Stimulated activated CD8-positive, alpha-beta memory T cell treated with anti-CD3 and anti-CD28 coated beads, Interleukin-12 subunit alpha, Interleukin-12 subunit beta, amount 100 ng/mL, for 24 hours (primary cell): ENCODE measurements at regions not wholly inside any gene's neighbourhood (a gene's known extent, or its start where the extent isn't known, plus 50 kb on each side); places are given as distances from the start of the nearest gene placed in this dataset.

Experiments
- DNase-seq: peaks from one replicate; pipeline ENCODE4 v3.0.0-alpha.2; 2020; ENCODE audit errors: extremely low read depth

DNA sequence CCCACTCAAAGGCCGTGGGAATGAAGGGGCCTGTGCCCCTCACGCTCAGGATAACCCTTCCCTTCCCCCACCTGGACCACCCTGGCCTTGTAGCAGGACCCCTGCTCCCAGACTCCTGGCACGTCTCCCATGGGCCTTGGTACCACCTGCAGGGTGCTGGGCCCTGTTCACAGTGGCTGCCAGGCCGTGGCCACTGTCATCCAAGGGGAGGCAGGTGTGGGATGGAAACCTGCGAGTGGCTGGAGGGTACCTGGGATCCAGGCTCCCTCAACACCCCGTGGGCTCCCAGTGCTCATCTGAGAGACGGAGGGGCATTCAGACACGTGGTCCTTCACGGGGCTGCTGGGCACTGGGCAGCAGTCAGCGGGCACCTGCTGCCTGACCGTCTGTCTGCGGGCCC lies 75.6 kb upstream of the CIBAR2 start:
- DNase-seq: no peak

DNA sequence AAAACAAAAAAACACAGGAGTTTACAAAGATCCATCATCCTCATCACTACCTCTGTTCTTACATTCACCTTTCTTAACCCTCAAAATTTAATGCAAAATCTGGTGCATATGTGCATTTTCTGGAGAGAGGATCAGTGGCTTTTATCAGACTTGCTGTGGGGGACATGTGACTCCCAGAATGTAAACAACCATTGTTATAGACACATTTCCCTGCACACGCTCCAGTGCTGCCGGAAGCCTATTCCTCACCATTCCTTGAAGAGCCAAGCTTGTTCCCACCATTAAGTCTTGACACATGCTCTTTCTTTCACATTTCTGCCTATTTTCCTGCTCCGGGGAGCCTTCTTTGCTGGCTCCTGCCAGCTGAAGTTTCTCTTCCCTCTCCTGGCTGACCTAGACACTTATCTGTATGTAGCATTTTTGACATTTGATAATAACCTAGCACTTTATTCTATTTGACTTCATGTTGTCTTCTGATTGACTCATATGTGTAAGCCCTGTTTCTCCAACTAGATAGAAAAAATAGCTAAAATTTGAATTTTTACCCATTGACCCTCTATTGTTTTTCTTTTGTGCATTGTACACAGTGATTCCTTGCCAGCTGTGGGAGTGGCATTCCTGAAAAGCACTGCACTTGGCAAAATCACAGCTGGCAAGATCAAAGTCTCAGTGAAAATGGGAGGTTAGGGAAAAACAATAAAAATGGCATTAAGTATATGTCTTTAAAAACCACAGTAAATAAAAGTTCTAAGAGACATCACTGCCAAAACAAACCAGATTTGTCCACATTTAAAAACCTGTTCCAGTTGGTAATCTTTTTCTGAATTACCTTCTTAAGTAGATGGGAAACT lies 76.8 kb upstream of the CIBAR2 start:
- no peak for DNase-seq

DNA sequence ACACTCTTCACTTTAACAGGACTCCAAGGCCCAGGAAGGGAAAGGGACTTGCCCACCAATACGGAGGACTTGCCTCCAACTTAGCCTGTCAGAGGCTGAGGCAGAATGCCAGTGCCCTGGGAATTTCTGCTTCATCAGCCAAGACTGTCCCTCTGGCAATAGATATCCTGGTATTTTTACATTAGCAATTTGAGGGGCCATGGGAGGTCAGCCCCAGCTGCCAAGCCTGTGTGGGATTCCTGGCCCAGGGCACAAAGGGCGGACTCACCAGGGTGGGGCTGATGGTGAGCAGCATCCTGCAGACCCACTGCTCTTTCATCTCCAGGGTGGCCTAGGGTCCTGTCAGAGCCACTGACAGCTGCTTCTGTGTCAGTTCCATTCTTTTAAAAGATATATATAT lies 78.3 kb upstream of the CIBAR2 start:
- DNase-seq: no peak

DNA sequence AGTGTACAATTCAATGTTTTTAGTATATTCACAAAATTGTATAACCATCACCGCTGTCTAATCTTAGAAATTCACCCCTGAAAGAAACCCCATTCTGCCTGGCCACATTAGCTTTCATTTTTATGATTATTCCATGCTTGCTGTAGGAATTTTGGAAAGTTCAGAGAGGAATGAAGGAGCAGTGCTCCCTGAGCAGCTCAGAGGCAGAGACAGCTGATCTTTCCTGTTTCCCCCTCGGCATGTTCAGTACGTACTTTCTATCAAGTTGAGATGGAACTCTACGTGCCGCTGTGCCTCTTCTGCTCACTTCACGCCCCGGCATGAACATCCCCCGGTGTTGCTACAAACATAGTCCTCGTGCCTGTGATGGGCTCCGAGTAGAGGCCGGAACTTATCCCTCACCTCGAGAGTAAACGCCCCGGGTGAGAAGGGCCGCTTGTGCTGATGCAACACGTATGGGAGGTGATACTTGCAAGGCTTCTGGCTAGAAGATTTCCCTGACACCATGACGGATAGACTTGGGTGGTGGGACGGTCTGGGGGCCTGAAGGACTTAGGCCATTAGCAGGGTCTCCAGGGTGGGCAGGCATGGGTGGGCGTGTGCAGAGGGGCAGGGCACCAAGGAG lies 79.2 kb upstream of the CIBAR2 start:
- DNase-seq: no peak

GRCh38 chr16:85192238-85193114 lies 80.2 kb upstream of the CIBAR2 start:
- DNase-seq: no peak

- DNase-seq: no peak
Observed at GRCh38 chr16:85193115-85193493, 80.8 kb upstream of the CIBAR2 start.

- DNase-seq: no peak
Observed at GRCh38 chr16:85193876-85194275, 81.6 kb upstream of the CIBAR2 start.

DNA sequence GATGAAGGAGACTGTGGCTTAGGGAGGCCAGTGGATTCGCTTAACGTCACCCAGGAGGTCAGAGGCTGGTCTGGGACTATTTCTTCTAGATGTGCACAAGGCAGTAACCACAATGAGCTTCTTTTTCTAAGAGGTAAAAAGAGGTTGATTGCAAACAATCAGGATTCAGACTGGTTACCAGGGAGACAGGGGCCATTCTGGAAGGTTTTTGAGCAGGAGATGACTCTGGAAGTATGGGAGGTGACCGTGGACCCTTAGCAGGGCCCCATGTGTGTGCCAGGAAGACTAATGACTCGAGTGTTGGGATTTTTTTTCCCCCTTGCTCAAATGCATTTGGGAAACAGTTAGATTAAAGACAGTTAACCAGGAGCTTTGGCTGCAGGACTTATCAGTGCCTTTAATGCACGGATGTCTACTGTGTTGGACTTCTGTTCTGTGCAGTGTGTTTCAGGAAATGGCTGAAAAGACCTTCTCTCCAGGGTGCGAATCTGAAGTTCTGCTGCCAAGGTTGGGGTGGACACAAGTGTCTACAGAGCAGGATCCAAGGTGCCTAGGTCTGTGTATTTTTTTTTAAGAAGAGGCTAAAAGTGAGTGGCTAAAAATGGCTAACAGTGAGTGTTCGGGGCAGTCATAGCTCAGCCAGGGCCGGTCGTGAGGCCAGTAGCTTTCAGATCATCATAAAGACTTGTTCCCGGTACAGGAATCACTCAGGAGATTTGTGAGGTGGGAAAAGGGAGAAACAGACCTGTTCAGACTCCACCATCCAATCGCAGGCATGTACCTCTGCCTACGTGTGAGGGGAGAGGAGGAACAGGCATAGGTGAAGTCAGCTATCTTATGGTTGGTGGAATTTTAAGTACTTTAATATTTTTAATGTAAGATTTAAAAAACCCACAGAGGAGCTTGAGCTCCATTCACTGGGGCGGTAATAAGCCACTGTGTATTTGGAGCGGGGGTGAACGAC lies 82.3 kb upstream of the CIBAR2 start:
- no peak for DNase-seq

DNA sequence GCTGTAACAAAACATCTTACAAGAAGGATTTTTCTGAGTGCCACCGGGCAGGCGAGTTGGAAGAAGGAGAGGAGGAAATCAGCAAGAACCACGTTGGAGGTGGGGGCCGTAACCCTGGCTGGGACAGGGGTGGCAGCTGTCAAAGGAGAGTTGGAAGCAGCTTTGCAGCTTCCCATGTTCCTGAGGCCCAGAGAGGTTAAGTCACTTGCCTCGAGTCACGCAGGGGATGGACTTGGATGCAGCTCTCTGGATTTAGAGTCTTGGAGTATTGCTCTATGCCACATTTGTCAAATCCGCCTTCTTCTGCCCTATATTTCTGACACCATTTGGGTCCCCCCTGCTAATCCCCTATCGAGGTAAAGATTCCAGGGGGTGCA lies 83.0 kb upstream of the CIBAR2 start:
- no peak for DNase-seq

DNA sequence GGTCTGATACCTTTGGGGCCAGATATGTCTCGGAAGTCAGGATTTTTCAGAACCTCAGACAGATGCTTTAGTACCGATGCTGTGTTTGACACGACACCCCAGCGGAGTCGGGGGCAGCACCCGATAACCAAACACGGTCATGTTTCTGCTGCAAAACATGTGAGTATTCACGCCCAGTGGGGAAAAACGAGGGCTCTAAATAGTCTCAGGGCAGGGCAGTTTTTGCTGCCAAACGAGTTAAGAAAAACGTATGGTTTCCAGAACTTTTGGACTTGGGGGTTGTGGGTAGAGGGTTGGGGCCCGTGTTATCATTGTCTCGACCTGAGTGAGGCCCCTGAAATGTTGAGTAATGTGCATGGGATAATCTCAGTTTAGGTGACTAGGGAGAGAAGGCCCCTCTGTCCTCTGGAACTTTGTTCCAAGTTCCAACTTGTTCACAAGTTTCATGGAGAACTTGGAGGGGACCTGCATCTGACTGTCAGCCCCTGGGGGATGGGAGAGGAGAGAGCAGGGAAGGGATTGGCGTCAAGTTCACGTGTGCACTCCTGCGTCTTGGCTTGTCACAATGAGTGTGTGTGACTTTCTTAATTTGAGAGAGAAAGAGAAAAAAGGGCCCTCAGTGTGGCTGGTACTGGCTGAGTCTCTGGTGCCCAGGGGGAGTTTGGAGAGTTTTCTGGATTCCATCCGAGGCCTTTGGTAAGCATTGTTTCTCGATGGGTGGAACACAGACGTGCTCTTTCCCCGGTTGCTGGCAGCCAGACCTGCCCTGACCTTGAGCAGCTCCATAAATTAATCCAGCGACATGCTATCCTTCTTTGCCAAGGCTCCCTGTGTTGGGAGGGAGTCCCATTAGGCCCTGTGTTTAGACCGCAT lies 83.9 kb upstream of the CIBAR2 start:
- DNase-seq: no peak

GRCh38 chr16:85196976-85197375 lies 84.7 kb upstream of the CIBAR2 start:
- no peak for DNase-seq

DNA sequence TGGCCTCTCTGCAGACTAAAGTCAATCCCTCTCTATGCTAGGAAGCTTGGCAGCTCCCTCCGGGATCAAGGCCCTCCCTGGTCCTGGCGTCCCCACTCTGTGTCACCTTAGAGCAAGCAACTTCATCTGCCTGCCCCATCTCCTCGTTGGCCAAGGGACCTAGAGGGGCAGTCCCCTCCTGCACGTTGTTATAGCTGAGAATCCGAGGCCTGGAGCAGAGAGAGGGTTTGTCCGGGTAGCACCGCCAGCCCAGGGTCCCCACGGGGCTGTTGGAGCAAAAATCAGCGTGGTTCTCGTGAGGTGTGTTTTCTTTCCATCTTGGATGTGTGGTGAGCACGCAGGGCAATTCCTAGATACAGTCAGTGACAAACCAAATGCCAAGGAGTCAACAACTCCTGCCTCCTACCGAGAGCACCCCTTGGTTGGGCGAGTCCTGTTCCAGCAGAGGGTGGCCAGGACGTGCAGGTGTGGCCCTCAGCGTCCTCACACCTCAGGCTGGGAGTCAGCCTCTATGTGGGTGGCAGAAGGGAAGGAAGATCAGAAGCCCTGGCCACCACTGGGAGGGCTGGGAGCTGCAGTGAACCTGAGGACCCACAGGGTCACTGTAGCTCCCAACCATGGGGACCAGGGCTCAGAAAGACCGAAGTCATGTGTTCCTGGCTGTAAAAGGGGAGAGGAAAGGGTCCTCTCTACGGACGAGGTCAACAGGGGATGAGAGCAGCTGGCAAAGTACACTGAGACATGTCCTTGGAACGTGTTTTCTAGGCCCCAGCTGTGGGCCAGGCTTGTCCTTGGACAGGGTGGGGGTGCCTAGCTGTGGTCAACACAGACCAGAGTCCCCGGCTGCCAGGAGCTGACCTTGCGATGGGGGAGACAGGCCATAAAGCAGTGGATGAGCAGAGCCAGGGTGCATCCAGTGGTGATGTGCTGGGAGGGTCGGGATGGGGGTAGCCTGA lies 85.6 kb upstream of the CIBAR2 start:
- DNase-seq: no peak

DNA sequence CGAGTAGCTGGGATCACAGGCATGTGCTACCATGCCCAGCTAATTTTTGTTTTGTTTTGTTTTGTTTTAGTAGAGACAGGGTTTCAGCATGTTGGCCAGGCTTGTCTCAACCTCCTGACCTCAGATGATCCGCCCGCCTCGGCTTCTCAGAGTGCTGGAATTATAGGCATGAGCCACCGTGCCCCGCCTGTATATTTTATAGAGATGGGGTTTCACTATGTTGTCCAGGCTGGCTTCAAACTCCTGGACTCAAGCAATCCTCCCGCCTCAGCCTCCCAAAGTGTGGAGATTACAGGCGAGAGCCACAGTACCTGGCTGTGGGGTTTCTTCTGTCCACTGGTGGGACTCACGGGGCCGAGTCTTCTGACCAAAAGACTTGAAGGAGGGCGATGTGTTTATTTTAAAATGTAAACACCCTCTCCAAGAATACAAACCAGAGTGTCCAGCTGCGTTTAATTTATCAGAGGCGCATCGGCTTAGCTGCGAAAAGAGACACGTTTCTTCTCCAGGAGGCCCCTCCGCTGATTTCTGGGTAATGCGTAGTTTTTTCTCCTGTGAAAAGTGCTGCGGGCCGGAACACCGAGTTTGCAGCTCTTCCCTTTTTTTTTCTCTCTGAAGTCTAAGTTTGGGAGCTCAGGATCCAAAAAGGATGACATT lies 86.9 kb upstream of the CIBAR2 start:
- DNase-seq: no peak

DNA sequence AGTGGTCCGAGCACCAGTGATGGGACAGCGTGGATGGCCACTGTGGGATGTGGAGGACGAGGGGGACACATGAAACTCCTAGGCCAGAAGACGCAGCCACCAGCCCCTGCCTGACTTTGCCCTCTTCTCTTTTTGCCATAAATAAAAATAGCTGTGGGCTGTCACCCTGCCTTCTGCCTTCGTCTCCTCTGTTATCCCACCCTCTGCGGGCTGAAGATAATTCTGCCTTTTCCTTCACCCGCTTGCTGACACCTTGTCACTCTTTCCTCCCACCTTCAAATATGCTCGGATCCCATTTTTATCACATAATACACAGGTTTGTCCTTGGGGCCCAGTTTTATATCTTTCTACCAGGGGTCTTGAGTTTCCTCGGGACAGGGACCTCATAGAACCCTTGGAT lies 87.6 kb upstream of the CIBAR2 start:
- DNase-seq: no peak

DNA sequence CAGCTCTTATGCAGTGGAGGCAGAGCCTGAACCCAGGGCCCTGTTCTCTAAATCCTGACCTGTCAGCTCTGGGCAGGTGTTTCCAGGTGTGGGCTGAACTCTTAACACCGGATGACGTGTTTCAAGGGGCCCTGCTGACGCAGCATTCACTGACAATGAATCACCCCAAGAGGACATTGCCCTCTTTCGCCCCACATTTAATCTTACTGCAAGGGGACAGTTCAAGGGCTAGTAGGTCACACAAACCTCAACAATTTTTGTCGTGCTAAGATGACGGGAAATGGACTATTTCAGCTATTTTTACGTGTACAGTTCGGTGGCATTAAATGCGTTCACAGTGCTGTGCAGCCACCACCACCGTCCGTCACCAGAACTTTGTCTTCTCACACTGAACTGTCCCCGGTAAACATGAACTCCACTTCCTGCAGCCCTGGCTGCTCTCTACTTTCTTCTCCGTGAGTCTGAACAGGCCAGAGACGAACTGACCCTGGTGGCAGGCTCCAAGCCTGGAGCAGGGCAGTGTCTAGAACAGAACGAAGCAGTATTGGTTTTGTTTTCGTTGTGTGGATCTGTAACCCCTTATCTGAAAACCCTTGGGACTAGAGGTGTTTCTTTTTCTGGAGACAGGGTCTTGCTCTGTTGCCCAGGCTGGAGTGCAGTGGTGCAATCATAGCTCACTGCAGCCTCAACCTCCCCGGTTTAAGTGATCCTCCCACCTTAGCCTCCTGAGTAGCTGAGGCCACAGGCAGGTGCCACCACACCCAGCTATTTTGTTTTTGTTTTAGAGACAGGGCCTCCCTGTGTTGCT lies 88.4 kb upstream of the CIBAR2 start:
- DNase-seq: no peak

DNA sequence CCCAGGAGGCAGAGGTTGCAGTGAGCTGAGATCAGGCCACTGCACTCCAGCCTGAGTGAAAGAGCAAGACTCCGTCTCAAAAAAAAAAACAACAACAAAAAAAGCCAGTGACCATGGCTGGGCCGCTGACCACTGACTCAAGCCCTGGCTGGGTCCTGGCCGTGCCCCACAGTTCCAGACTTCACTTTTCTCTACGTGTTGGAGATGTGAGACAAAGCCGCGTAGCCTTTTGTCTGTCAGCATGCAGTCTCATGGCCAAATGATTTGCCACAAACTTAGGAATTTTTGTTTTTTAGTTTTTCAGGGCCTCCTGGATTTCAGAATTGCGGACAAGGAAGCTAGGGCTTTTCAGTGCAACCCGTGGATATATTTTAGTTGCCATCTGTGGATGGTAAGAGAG lies 89.3 kb upstream of the CIBAR2 start:
- no peak for DNase-seq

GRCh38 chr16:85202051-85202601 lies 89.9 kb upstream of the CIBAR2 start:
- DNase-seq: no peak
